ENCODE measurements at regions not wholly inside any gene's neighbourhood (a gene's known extent, or its start where the extent isn't known, plus 50 kb on each side); places are given as distances from the start of the nearest gene placed in this dataset.

DNA sequence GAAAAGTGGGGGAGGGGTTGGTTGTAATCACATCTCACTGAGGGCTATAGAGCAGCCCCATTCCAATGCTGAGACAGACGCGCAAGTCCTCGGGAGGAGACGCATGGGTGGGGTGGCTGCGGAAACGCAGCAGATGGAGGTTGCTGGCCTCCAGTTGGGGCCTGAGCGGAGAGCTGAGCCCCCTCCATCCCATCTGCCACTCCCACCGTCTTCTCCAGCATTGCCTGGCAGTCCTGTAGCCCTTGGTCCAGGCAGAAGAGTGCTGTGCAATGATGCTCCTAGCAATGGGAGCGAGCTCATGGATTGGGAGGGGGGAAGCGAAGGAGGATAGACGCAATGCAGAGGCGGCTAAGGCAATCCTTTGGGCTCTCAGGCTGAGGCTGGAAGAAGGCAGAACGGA, 79.4 kb upstream of the GLRA1 start:
- TF ChIP-seq POLR2A (IDR thresholded peaks at IDR 0.05; ENCODE audit: low read depth, low read length) (no peak), POLR2AphosphoS5 (IDR thresholded peaks at IDR 0.05; ENCODE audit: low read depth, low read length) (no peak), TAF1 (IDR thresholded peaks at IDR 0.05; ENCODE audit: borderline replicate concordance, low read depth, low read length) (no peak)
